ENCODE measurements at regions not wholly inside any gene's neighbourhood (a gene's known extent, or its start where the extent isn't known, plus 50 kb on each side); places are given as distances from the start of the nearest gene placed in this dataset.

DNA sequence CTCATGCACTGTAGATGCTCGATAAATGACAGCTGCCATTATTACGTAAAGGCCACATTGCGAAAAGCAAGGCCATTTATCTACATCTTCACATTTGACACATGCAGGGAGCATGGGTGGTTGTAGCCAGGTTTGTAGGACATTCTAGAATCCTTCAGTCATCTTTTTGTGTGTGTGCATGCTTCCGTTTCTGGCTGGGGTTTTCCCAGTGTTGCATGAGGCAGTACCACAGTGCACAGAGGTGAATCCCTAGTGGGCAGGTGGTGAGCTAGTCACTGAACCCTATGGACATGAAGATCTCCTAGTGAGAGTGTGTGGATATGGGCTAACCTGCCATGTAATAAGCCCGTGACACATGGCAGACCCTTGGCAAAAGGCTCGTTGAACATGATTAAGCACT, 151.8 kb upstream of the SLC14A2 start:
- peaks cover 5% of the 10 kb centered on the region for H3K27me3 Mint-ChIP-seq (ENCODE audit: insufficient read depth, low read depth)
- Histone ChIP-seq H3F3A (ENCODE audit: low read depth) (no peaks in the 10 kb centered on the region), H2AFZ (replicated peaks) (no peak overlapping the region), H3K27ac (no peak overlapping the region), H3K4me2 (no peak overlapping the region), H4K20me1 (ENCODE audit: low read depth) (no peaks in the 10 kb centered on the region), H3K9me3 (ENCODE audit: low read depth) (no peaks in the 10 kb centered on the region), H3K9ac (no peak overlapping the region), H3K79me2 (ENCODE audit: low read depth) (no peaks in the 10 kb centered on the region), H3K4me1 (no peaks in the 10 kb centered on the region), H3K4me3 (no peak overlapping the region), H3K27me3 (no peaks in the 10 kb centered on the region), H3K36me3 (no peaks in the 10 kb centered on the region)
- no peak overlapping the region for H3K4me3 Mint-ChIP-seq
- no peak for DNase-seq (ENCODE audit: low spot score)
- H3K27ac Mint-ChIP-seq = no peak overlapping the region
- peaks cover 14% of the 10 kb centered on the region for H3K4me1 Mint-ChIP-seq
- TF ChIP-seq EZH2phosphoT487 (IDR thresholded peaks at IDR 0.05) (no peak), CTCF (IDR thresholded peaks at IDR 0.05) (no peak), EZH2 (IDR thresholded peaks at IDR 0.05) (no peak)
- no peaks in the 10 kb centered on the region for H3K9me3 Mint-ChIP-seq
- H3K36me3 Mint-ChIP-seq = no peaks in the 10 kb centered on the region

GRCh38 chr18:45464619-45465018, 150.7 kb upstream of the SLC14A2 start:
- H3K4me1 ChIP-seq = no peaks in the 10 kb centered on the region
- H3K4me1 Mint-ChIP-seq = peaks cover 14% of the 10 kb centered on the region
- H3K4me3 Mint-ChIP-seq = no peak overlapping the region
- H3K27me3 Mint-ChIP-seq (ENCODE audit: insufficient read depth, low read depth) = peaks cover 5% of the 10 kb centered on the region
- H3K9me3 Mint-ChIP-seq = no peaks in the 10 kb centered on the region
- no peak overlapping the region for H3K4me2 ChIP-seq
- no peak for TF ChIP-seq CTCF (IDR thresholded peaks at IDR 0.05)
- no peak for TF ChIP-seq EZH2 (IDR thresholded peaks at IDR 0.05)
- TF ChIP-seq EZH2phosphoT487 (IDR thresholded peaks at IDR 0.05) = no peak
- no peak overlapping the region for H3K4me3 ChIP-seq
- H3K27ac ChIP-seq = no peak overlapping the region
- H3K79me2 ChIP-seq (ENCODE audit: low read depth) = no peaks in the 10 kb centered on the region
- H3K27ac Mint-ChIP-seq = no peak overlapping the region
- no peaks in the 10 kb centered on the region for H3K36me3 ChIP-seq
- H3K9me3 ChIP-seq (ENCODE audit: low read depth) = no peaks in the 10 kb centered on the region
- H3K27me3 ChIP-seq = no peaks in the 10 kb centered on the region
- H3K36me3 Mint-ChIP-seq = no peaks in the 10 kb centered on the region
- no peaks in the 10 kb centered on the region for H4K20me1 ChIP-seq (ENCODE audit: low read depth)
- no peak overlapping the region for H3K9ac ChIP-seq
- no peak for DNase-seq (ENCODE audit: low spot score)
- H3F3A ChIP-seq (ENCODE audit: low read depth) = no peaks in the 10 kb centered on the region
- no peak overlapping the region for H2AFZ ChIP-seq (replicated peaks)

DNA sequence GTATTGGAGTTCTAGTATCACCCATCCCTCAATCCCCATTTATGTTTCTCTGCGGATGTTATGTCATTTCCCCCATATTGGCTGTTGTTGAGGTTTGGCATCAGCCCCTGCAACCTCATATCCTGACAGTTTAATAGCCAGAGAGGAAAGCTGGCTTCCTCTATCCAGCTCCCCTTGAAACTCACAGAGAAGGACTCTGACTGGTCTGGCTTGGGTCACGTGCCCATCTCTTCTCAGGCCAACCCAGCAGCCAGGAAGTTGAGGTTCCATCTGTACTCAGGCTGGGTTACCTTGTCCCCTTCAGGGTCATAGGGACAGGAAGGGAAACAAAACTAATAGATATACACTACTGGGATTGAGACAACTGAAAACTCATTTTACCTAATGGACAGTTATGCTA, 148.0 kb upstream of the SLC14A2 start:
- Histone ChIP-seq H2AFZ (replicated peaks) (no peak overlapping the region), H3K9me3 (ENCODE audit: low read depth) (no peaks in the 10 kb centered on the region), H3K79me2 (ENCODE audit: low read depth) (no peaks in the 10 kb centered on the region), H3K4me2 (no peak overlapping the region), H3K4me1 (no peaks in the 10 kb centered on the region), H3K27ac (no peak overlapping the region), H3K27me3 (no peaks in the 10 kb centered on the region), H3F3A (ENCODE audit: low read depth) (no peaks in the 10 kb centered on the region), H3K9ac (no peak overlapping the region), H4K20me1 (ENCODE audit: low read depth) (no peaks in the 10 kb centered on the region), H3K4me3 (no peak overlapping the region), H3K36me3 (no peaks in the 10 kb centered on the region)
- TF ChIP-seq EZH2 (IDR thresholded peaks at IDR 0.05) (no peak), EZH2phosphoT487 (IDR thresholded peaks at IDR 0.05) (no peak), CTCF (IDR thresholded peaks at IDR 0.05) (no peak)
- Mint-ChIP-seq H3K9me3 (no peaks in the 10 kb centered on the region), H3K4me1 (peaks cover 7% of the 10 kb centered on the region), H3K27me3 (ENCODE audit: insufficient read depth, low read depth) (peaks cover 5% of the 10 kb centered on the region), H3K36me3 (no peaks in the 10 kb centered on the region), H3K4me3 (no peak overlapping the region), H3K27ac (no peak overlapping the region)
- DNase-seq (ENCODE audit: low spot score) = no peak

- Mint-ChIP-seq H3K36me3 (no peaks in the 10 kb centered on the region), H3K27me3 (ENCODE audit: insufficient read depth, low read depth) (peaks cover 5% of the 10 kb centered on the region), H3K4me3 (no peak overlapping the region), H3K27ac (no peak overlapping the region), H3K9me3 (no peaks in the 10 kb centered on the region), H3K4me1 (peaks cover 3% of the 10 kb centered on the region)
- H2AFZ ChIP-seq (replicated peaks) = no peak overlapping the region
- DNase-seq (ENCODE audit: low spot score) = peak; percentile 3
- H3K27me3 ChIP-seq = no peaks in the 10 kb centered on the region
- TF ChIP-seq EZH2 (IDR thresholded peaks at IDR 0.05) (no peak), EZH2phosphoT487 (IDR thresholded peaks at IDR 0.05) (no peak), CTCF (IDR thresholded peaks at IDR 0.05) (no peak)
- H3K9ac ChIP-seq = no peak overlapping the region
- no peaks in the 10 kb centered on the region for H3K36me3 ChIP-seq
- H3K4me3 ChIP-seq = no peak overlapping the region
- H4K20me1 ChIP-seq (ENCODE audit: low read depth) = no peaks in the 10 kb centered on the region
- H3F3A ChIP-seq (ENCODE audit: low read depth) = no peaks in the 10 kb centered on the region
- H3K79me2 ChIP-seq (ENCODE audit: low read depth) = no peaks in the 10 kb centered on the region
- H3K4me2 ChIP-seq = no peak overlapping the region
- H3K9me3 ChIP-seq (ENCODE audit: low read depth) = no peaks in the 10 kb centered on the region
- H3K4me1 ChIP-seq = no peaks in the 10 kb centered on the region
- H3K27ac ChIP-seq = no peak overlapping the region
Measured at GRCh38 chr18:45467945-45468344, 147.3 kb upstream of the SLC14A2 start.
